PC-9 (cell line): ENCODE measurements at regions not wholly inside any gene's neighbourhood (a gene's known extent, or its start where the extent isn't known, plus 50 kb on each side); places are given as distances from the start of the nearest gene placed in this dataset.

Experiments
- BruUV-seq: library from RNA; stranded (reverse); fragments of 400-500 nt; replicated peaks from 2 replicates; lab custom pipeline; 2021; lab: Mats Ljungman, UMichigan
- CTCF ChIA-PET: fragments of 300-600 bp; sonication (Branson Sonifier 250); formaldehyde crosslinking; loops from one replicate; lab custom pipeline; 2022; ENCODE audit warnings: antibody characterized with exemption; lab: Charles Lee
- POLR2A ChIA-PET: fragments of 300-600 bp; sonication (Branson Sonifier 250); formaldehyde crosslinking; loops from one replicate; lab custom pipeline; 2022; ENCODE audit warnings: antibody characterized with exemption; ENCODE audit not compliant: unreplicated experiment; lab: Charles Lee
- DNase-seq, 2 experiments: peaks; one replicate each; pipeline versions ENCODE4 v3.0.0 to v3.0.0-alpha.2; 2015 to 2022; ENCODE audit warnings: mixed read lengths in 1 of 2
- H2AFZ ChIP-seq: fragments of 200-600 bp; sonication (generic); 2 replicates; pipeline ENCODE4 v1.8.1; 2017; ENCODE audit warnings: antibody characterized with exemption
- H3F3A ChIP-seq: fragments of 200-600 bp; sonication (generic); 2 replicates; pipeline ENCODE4 v1.8.1; 2017; ENCODE audit warnings: antibody characterized with exemption, mild to moderate bottlenecking, low read depth; ENCODE audit not compliant: insufficient read depth
- H3K27ac ChIP-seq: fragments of 200-600 bp; sonication (generic); 2 replicates; pipeline ENCODE4 v1.6.1; 2016; ENCODE audit warnings: mixed run types
- H3K27me3 ChIP-seq: fragments of 200-600 bp; sonication (generic); 2 replicates; pipeline ENCODE4 v1.6.1; 2016; ENCODE audit warnings: low read depth, mixed run types; ENCODE audit not compliant: insufficient read depth
- H3K36me3 ChIP-seq: fragments of 200-600 bp; sonication (generic); 2 replicates; pipeline ENCODE4 v1.6.1; 2016; ENCODE audit warnings: low read depth, mixed run types
- H3K4me1 ChIP-seq: fragments of 200-600 bp; sonication (generic); replicated peaks from 2 replicates; pipeline ENCODE4 v1.6.1; 2016; ENCODE audit warnings: mixed run types; ENCODE audit not compliant: insufficient read depth
- H3K4me2 ChIP-seq: fragments of 200-600 bp; sonication (generic); 2 replicates; pipeline ENCODE4 v1.6.1; 2017; ENCODE audit warnings: mixed run types
- H3K4me3 ChIP-seq: fragments of 200-600 bp; sonication (generic); 2 replicates; pipeline ENCODE4 v1.6.1; 2016; ENCODE audit warnings: mixed run types
- H3K79me2 ChIP-seq: fragments of 200-600 bp; sonication (generic); 2 replicates; pipeline ENCODE4 v1.6.1; 2017; ENCODE audit warnings: low read depth, mixed run types
- H3K9me2 ChIP-seq: fragments of 200-600 bp; sonication (generic); 2 replicates; pipeline ENCODE4 v1.8.1; 2017; ENCODE audit warnings: mild to moderate bottlenecking; ENCODE audit not compliant: insufficient read depth
- H3K9me3 ChIP-seq: fragments of 200-600 bp; sonication (generic); 2 replicates; pipeline ENCODE4 v1.8.1; 2016; ENCODE audit warnings: low read depth; ENCODE audit not compliant: insufficient read depth
- H4K20me1 ChIP-seq: fragments of 200-600 bp; sonication (generic); 2 replicates; pipeline ENCODE4 v1.8.1; 2017; ENCODE audit not compliant: insufficient read depth
- CTCF ChIP-seq: fragments of 200-600 bp; sonication (generic); conservative IDR thresholded peaks from 2 replicates; pipeline ENCODE4 v1.6.1; 2017; ENCODE audit warnings: mixed run types, antibody characterized with exemption, mild to moderate bottlenecking, moderate library complexity
- EZH2 ChIP-seq: fragments of 200-600 bp; sonication (generic); IDR thresholded peaks from 2 replicates; pipeline ENCODE4 v1.8.0; 2017; ENCODE audit warnings: antibody characterized with exemption, low read depth
- intact Hi-C: fragments of 100-400 bp; cut with micrococcal nuclease; formaldehyde crosslinking; loops from one replicate; pipeline ENCODE4 v1.10.0; 2022; ENCODE audit not compliant: unreplicated experiment

DNA sequence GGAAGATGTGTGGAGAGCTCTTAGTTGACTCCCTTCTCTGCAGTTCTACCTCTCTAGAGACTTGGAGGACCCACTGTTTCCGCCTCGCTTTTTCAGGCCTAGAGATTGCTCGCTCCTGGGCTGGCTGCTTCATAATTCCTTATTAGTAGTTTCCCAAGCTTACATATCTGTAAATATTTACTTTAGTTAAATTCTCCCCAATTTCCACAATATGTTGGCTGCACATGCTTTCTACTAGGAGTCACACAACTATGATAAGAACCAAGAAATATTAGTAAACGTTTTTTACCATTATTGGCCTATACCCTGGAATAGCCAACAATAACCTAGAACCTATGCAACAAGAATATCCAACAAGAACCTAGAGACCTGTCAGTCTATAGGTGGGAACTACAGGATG lies 129.0 kb upstream of the RUNX1 start:
- ChIA-PET CTCF (no interaction called here), POLR2A (no interaction called here)
- no peak overlapping the region for H2AFZ ChIP-seq

GRCh38 chr21:35172231-35172630 lies 123.1 kb upstream of the RUNX1 start:
- ChIA-PET POLR2A (no interaction called here), CTCF (no interaction called here)
- intact Hi-C loops: no loop called here
- Histone ChIP-seq H3K4me3 (no peak overlapping the region), H3K9me3 (no peaks in the 10 kb centered on the region), H4K20me1 (no peaks in the 10 kb centered on the region), H3K4me1 (no peaks in the 10 kb centered on the region), H3K27me3 (no peaks in the 10 kb centered on the region), H2AFZ (no peak overlapping the region), H3K36me3 (no peaks in the 10 kb centered on the region), H3K79me2 (no peaks in the 10 kb centered on the region), H3K4me2 (no peak overlapping the region), H3K27ac (no peak overlapping the region), H3F3A (no peaks in the 10 kb centered on the region), H3K9me2 (no peaks in the 10 kb centered on the region)
- TF ChIP-seq CTCF (no peak), EZH2 (no peak)
- no TSS peak for BruUV-seq
- DNase-seq: no peak

More for the DNA sequence above, 129.0 kb upstream of the RUNX1 start:
- H4K20me1 ChIP-seq: no peaks in the 10 kb centered on the region
- H3F3A ChIP-seq: no peaks in the 10 kb centered on the region
- intact Hi-C loops: no loop called here
- peaks cover 13% of the 10 kb centered on the region for H3K4me1 ChIP-seq
- no peak overlapping the region for H3K4me2 ChIP-seq
- H3K36me3 ChIP-seq: no peaks in the 10 kb centered on the region
- no peaks in the 10 kb centered on the region for H3K79me2 ChIP-seq
- H3K4me3 ChIP-seq: no peak overlapping the region
- no peaks in the 10 kb centered on the region for H3K27me3 ChIP-seq
- no TSS peak for BruUV-seq
- no peak overlapping the region for H3K27ac ChIP-seq
- H3K9me3 ChIP-seq: no peaks in the 10 kb centered on the region
- DNase-seq: no peak
- H3K9me2 ChIP-seq: no peaks in the 10 kb centered on the region
- TF ChIP-seq EZH2 (no peak), CTCF (no peak)

- H3K4me1 ChIP-seq: no peaks in the 10 kb centered on the region
- H3K4me2 ChIP-seq: no peak overlapping the region
- DNase-seq: no peak
- H3K4me3 ChIP-seq: no peak overlapping the region
- TF ChIP-seq EZH2 (no peak), CTCF (no peak)
- intact Hi-C loops: no loop called here
- CTCF ChIA-PET: interaction anchor here (0.6 kb wide), 1 partner anchor 33 kb away, joined by 3 read pairs; no protein-coding TSS in a partner anchor
- no peaks in the 10 kb centered on the region for H3F3A ChIP-seq
- H3K36me3 ChIP-seq: no peaks in the 10 kb centered on the region
- no peaks in the 10 kb centered on the region for H4K20me1 ChIP-seq
- POLR2A ChIA-PET: no interaction called here
- H3K27ac ChIP-seq: no peak overlapping the region
- H3K79me2 ChIP-seq: no peaks in the 10 kb centered on the region
- H3K9me3 ChIP-seq: no peaks in the 10 kb centered on the region
- H2AFZ ChIP-seq: no peak overlapping the region
- H3K9me2 ChIP-seq: no peaks in the 10 kb centered on the region
- no peaks in the 10 kb centered on the region for H3K27me3 ChIP-seq
- no TSS peak for BruUV-seq
Measured at GRCh38 chr21:35171385-35171784, 122.3 kb upstream of the RUNX1 start.
